A172 (cell line): ENCODE measurements at regions not wholly inside any gene's neighbourhood (a gene's known extent, or its start where the extent isn't known, plus 50 kb on each side); places are given as distances from the start of the nearest gene placed in this dataset.

Experiments used
- DNase-seq: peaks from one replicate; pipeline ENCODE4 v3.0.0-alpha.2; 2015; ENCODE audit warnings: low spot score

DNA sequence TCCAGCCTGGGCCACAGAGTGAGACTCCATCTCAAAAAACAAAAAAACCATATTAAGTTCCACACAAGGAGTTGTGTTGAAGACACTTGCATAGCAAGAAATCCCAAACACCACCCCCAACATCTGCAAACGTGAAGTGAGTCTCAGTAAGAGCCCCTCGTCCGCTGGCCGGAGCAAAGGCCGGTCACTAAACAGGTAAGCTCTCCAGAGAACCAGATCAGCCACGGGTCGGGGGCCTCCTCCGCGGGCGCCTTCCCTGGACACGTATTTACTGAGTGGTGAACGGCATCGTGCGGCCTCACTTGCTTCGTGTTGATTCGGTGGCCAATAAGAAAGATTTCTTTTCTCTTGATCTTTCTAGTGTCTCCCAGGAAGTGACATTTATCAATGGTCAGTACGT, 93.6 kb downstream of the MRPL36 start:
- no peak for DNase-seq

DNA sequence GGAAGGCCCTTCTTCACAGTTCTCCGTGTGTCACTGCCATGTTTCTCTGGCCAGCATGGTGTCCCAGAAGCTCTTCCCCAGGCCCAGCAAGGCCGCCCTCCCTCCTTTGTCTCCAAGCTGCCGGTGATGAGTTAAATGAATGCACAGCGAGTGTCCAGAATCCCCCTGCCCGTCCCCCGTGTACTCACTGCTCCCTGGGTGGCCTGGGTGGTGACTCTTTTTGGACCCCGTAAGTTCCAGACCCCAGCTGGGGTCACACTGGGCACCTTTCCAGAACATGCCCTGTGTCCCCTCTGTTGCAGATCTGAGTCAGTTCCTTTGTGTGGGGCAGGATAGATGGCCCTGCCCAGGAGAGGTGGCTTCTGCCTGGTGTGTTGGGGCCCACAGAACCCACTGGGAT, 95.0 kb downstream of the MRPL36 start:
- DNase-seq = no peak

DNA sequence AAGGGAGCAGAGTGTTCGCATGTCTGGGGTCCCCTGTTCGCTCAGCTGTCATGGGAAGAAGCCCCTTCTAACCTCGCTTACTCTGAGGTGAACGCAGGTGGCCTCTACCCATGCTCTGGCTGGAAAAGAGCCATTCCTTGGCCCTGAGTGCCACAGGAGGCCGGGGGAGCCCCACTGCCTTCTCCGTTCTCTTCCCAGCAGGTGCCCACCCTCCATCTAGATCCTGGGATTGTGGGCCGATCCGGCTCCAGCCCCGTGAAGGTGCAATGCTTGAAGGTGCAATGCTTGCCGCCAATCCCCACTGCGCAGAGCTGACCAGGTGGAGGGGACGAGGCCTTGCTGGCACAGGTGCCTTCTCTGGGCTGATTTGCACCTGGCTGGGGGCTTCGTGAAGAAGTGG, 95.4 kb downstream of the MRPL36 start:
- no peak for DNase-seq

DNA sequence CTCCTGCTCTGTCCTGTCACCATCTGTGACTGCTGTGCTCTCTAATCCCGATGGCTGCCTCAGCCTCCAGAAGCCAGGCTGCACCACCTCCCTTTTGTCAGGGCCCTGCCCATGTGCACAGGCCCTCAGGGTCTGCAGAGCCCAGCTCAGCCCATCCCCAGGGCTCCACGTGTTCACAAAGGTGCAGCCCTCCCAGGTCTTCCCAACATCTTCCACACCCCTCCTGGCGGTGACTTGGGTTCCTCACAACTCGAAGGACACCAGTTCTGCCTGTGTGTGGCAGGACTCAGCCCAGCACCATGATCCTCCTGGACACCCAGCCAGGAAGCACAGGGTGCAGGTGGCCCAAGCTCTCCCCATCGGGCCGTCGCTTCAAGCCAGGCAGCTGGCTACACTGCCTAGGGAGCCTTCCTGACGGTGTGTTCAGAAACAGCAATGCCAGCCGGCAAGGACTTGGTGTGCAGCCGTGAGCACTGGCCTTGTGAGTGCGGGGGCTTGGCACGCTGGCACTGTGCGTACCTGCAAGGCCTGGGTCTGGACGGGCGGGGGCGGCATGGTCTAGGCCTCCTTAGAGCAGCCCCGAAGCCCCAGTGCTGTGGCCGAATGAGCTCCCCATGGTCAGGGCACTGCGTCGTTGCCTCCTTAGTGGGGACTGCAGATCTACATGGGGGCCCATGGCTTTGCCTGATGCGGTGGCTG, 96.1 kb downstream of the MRPL36 start:
- DNase-seq = no peak

DNA sequence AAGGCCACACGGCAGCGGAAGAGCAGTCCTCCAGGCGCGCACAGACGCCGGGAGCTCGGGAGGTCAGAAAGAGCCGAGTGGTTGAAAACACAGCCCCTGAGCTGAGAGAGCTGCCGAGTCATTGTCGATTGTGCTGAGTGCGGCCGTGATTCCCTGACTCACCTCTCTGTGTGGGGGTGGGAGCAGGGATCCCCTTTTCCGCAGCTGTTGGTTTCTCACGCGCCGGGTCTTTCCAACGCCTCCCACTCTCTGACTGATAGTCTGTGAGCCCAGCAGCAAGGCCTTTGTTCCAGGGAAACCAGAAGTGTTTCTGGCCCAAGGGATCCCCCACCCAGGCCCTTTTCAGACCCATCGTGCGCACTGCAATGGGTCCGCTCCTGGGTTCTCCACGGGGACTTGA, 97.3 kb downstream of the MRPL36 start:
- DNase-seq = no peak

DNA sequence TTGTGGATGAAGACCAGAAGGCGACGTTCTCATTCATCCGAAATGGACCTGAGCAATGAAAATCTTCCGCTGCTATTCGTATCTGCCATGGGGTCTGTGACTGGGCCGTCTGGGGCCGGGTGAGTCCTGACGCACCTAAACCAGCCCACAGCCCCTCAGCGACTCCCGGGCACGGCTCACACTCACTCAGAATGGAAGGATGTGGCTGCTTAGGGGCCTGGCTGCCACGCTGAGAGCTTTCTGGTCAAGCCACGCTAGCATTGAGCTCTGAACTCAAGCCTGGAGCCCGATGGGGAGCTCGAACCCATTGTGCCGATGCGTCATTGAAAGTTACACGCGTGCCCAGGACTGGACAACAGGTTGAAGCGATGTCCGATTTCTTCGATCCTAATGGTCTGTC, 97.8 kb downstream of the MRPL36 start:
- DNase-seq = no peak

DNA sequence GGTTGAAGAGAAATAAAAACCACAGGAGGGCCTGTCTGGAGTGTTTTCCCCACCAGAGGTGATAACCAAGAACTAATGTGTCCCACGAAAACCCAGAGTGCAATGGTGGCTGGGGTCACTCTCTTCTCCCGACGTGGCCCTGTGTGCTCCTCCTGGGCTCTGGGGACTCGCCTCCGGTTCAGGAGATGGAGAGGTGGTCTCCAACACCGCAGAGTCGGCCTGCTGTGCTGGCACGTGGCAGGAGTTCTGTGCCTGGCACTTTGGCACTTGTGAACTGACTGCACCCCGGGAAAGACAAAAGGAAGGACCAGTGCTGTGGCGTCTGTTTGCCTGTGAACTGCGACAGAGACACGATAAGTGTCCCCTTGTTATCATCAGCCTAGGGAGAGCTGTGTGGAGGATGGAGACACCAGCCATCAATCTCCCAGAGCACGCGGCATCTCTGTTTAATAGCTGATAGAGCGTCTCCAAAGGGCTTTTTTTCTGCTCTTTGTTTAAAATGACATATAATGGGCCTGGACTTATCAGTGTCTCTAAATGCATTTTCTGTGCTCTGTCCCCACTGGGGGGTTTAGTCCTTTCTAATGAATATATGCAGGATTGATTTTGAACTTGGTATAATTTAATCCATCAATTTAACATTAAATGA, 98.3 kb downstream of the MRPL36 start:
- no peak for DNase-seq

DNA sequence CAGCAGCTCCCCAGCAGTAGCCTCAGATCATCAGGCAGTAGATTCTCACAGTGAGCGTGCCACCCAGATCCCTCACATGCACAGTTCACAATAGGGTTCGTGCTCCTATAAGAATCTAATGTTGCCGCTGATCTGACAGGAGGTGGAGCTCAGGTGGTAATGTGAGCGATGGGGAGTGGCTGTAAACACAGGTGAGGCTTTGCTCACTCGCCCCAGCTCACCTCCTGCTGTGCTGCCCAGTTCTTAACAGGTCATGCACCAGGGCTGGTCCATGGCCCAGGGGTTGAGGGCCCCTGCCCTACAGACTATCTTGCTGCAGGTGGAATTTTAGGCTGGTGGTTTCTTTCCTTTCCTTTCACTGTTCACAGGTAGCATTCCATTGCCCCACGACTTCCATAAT, 100.2 kb downstream of the MRPL36 start:
- DNase-seq = no peak

DNA sequence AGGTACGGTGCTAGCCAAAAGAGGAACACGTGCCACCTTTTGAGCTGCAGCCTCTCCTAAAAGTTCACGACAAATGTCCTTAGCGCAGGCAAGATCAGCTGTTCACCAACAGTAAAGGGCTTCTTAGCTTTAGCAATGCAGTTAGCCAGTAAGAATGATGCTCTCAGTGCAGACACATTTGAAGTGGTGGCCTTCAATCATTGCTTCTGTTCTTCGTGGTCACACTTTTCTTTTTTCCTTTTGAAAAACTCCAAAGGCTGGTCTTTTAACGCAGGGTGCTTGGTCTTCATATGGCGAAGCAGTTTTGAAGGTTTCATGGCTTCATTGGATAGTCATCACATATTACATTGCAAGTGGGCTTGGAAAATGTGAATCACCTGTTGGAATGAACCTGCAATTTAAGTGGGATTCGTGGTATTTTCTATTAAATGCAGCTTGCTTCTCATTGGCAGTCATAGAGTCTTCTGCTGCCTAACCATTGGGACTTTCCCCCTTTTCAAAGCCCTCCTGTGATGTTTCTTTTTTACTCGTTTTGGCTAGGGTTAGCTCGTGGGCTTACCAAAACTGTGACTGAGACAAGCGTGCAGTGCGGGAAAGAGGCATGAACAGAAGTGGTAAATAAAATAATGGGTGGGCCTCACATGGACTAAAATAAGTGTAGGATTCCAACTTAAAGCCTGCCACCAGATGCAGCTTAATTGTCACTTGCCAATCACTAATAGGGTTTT, 100.9 kb downstream of the MRPL36 start:
- DNase-seq = no peak

DNA sequence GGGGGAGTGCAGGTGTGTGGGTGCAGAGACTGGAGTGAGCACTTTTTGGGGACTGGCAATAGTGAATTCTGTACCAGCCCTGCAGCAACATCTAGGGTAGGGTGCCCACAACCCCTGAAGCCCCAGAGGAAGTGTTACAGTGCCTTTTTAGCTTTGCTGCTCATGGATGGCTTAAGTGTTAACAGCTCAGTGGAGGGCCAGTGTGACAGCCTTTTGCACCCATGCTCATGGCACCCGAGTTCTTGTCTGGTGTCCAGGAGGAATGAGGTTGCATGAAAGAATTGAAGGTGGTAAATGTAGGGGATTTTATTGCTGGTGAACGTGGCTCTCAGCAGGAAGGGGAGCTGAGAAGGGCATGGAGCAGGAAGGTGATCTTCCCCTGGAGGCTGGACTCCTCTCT, 107.3 kb downstream of the MRPL36 start:
- no peak for DNase-seq

DNA sequence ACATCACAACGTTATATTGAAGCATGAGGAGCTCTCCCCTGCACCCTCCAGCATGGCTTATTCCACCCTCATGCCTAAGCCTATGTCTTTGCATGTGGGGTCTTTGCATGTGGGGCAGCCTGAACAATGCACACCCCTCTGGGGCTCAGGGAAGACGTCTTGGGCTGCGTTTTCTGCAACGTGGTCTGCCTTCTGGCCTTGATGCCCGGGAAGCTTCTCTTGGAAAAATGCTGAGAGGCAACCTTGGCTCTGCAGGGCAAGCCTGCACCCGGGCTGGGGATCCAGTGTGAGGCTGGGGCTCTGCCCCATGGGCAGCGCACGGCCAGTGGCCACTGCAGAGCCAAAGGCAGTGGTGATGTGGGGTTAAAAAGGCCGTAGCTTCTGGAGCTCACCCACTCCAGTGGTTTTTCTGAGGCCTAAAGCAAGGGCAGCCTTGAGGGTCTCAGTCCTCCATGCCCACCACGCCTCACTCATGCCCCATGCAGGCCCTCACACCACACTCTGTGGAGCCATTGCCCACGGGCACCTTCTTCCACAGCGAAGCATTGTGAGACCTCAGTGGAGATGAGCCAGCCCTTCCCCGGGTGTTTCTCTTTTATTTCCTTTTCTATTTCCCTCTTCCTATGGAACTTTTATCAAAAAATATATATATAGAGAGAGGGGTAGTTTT, 112.2 kb downstream of the MRPL36 start:
- DNase-seq = no peak

DNA sequence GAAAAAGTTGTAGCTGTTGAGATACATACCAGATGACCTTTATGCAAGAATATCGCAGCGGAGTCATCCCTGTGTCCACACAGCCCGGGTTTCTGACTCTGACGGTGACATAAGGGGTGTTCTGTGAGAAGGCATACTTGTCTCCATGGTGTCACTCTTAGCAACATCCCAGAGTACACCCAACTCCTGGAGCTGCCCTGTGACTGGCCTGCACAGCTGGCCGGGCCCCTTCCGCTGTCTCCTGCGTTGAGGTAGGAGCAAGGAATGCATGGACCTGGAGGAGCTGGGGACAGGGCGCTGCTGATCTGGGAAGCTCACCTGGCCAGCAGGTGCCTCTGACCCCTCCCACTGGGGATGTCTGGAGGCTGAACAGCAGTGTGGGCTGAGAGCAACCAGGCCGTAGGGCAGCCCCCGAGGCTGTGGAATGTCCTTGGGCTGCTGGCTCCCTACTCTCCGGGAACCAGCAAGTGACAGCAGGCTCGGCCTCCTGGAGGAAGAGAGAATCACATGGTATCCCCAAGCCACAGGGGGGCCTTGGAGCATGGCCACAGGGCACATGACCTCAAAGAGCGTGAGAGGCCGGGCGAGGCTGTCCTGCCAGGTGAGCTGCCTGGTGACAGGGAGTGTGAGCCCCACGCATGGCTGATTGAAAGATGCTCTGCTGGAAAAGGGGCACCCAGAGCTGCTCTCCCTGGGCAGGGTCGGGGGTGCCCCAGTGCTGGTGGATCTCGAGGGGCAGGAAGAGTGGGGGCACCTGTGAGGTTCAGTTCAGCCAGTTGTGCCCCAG, 113.4 kb downstream of the MRPL36 start:
- DNase-seq = no peak

DNA sequence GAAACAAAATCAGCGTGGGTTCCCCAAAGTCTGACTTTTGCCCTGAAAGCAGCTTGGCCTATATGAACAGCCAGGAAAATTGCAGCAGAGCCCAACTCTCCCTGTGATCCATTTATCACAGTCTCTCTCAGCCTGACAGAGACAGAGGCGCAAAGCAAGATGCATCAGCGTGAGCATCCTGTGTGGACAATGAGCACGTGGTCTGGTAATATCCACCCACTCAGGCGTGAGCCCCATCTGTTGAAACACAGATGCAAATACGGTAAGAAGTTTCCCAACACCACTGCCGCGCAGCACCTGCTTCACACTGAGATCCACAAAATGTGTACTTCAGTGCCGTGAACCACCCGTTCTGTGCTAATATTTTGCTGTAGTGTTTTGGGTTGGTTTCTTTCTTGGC, 114.6 kb downstream of the MRPL36 start:
- DNase-seq = no peak

DNA sequence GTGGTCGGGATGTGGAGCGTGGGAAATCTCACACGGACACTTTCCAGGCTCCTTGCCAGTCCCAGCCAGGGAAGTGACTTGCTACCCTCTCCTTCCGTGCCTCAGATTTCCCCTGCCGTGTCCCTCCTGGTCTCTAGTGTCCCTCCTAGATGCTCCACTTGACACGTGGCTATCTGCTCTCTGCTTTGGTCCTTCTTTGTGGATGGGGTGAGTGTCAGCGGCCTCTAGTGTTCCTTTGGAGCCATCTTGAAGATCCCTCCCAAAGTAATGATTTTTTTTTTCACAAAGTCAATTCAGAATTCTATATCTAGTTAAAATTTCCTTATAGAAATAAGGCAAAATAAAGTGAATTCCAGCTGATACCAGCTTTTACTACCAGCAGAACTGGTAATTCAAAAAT, 117.7 kb downstream of the MRPL36 start:
- DNase-seq = no peak

DNA sequence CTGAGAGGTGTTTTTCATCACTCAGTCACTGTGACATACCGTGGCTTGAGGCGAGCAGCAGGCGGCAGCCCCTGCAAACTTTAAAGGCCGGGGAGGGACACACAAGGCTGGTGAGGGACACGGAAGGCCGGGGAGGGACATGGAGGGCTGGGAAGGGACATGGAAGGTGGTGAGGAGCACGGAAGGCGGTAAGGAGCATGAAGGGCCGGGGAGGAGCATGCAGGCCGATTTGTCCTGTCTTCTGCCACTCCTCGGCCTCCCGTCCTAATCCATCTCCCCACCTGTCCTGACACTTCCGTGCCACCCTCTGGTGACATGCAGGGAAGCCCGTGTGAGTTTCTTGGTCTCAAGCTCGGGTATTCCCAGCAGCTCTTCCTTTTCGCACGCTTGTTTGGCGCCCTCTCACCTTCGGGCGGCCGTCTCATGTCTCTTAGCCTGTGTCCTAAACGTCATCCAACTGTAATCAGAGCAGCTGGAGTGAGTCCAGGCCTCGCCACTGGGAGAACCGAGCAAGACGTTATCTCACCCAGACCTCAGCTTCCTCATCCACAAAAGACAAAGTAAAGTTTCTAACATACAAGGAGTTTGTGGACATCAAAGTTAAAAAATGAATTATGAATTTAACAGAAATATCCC, 126.5 kb downstream of the MRPL36 start:
- DNase-seq = no peak

DNA sequence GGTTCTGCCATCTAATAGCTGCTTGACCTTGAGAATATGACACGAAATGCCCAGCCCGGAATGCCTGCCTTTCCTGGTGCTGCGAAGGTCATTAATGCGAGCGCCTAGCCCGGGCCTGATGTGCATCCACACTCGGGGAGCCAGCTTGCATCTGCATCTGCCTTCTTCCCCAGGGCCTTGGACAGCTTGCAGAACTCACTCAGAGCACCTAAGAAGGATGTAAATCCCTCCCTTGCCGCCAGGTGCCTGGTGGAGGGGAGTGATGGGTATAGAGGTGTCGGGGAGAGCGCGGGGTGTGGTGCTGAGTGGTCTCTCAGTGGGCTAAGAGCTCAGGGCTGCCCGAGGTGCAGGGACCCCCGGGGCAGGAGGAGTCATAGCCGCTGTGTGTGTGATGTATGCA, 127.2 kb downstream of the MRPL36 start:
- no peak for DNase-seq

DNA sequence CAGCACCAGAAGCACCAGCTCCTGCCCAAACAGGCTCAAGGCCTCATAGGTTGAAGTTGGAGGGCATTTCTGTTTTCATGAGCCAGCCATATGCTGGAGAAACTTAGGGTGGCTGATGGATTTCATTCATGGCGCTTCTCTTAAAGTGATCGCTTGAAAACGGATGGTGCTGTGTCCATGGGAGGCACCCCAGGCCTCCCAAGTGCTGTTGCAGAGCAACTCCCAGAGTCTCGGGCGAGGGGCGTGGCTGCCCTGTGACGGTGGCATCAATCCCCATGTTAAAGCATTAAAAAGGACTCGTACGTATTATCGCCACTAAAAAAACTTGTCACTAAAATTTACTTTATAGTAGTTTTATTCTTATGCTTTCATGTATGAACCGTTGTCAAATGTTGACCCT, 128.3 kb downstream of the MRPL36 start:
- DNase-seq = no peak

DNA sequence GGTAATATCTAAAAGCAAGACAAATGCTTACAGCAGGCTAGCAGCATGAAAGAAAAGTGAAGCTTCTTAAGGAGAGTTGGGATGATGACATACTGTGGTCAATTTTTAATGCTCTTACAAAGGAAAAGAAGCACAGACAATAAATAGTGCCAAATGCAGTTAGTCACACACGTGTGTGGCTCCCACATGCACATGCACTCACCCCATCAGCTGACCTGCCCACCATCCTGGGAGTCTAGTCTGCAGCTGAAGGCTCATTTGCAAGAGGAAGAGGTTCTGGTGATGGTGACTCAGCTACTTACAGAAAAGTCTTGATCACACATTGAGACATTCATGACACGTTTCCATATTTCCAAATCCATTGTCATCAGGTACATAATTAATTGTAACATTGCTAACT, 129.3 kb downstream of the MRPL36 start:
- DNase-seq = peak; percentile 6

DNA sequence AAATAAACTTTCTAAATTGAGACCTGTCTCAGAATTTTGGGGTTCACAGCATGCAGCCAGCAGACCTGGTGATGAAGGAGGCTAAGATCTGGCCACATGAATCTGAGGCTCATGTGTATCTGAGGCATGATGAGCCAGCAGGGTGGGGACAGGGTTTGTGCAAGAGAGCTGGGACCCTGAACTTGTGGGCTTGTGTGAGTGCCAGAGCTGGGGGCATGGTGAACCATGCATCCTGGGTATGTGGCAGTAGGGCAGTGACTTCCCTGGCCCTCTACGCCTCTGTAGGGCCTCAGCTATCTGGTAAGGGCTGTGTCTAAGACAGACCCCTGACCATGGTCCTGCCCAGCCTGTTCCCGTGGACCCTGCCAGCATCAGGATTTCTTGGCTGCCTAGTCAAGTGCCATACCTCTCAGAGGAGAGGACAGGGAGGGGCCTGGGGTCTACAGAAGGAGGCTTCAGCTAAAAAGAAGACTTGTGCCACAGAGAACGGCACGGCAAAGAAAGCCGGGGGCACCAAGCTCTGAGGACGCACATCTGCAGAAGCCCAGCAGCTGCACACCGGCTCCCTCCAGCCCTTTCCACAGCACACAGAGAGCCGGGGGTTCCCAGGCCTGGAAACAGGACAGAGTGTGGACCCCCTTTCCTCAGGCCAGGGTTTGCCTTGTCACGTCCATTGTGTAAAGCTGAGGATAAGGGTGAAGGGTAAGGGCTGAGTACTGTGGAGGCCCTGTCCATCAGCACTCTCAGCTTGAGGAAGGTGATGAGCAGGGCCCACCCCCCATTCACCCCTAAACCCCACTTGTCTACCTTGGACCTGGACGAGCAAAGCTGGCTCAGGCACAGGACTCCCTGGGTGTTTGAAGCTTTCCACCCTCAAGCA, 130.1 kb downstream of the MRPL36 start:
- no peak for DNase-seq

DNA sequence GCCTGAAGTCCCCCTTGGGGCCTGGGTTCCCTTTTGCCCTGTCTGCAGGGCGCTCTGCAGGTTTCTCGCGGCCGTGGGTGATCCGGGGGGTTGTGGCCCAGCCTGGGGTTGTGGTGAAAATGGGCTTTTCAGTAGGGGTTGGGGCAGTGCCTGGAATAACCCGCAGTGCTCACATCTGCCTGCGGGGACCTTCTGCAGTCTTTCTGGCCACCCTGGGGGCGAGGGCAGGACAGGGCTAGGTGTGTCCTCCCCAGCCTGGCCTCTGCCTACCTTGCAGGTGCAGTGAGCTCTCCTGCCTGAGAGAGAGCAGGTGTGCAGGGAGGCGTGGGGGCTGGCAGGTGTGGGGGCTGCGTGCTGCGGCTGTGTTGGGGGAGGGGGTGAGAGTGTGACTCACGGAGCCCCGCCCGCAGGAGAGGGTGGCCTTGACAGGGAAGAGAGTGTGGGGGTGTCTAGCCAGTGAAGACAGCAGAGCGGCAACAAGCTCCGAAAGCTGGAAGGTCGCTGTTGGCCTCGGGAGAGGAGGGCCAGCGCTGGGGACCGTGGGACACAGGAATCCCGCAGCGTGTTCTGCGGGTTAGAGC, 131.4 kb downstream of the MRPL36 start:
- no peak for DNase-seq
